ENCODE measurements at regions not wholly inside any gene's neighbourhood (a gene's known extent, or its start where the extent isn't known, plus 50 kb on each side); places are given as distances from the start of the nearest gene placed in this dataset.
"Not testable (repeated sequence)": the region's sequence is repeated elsewhere in the genome, so short reads cannot be mapped to it uniquely, and the experiment has no call there.

DNA sequence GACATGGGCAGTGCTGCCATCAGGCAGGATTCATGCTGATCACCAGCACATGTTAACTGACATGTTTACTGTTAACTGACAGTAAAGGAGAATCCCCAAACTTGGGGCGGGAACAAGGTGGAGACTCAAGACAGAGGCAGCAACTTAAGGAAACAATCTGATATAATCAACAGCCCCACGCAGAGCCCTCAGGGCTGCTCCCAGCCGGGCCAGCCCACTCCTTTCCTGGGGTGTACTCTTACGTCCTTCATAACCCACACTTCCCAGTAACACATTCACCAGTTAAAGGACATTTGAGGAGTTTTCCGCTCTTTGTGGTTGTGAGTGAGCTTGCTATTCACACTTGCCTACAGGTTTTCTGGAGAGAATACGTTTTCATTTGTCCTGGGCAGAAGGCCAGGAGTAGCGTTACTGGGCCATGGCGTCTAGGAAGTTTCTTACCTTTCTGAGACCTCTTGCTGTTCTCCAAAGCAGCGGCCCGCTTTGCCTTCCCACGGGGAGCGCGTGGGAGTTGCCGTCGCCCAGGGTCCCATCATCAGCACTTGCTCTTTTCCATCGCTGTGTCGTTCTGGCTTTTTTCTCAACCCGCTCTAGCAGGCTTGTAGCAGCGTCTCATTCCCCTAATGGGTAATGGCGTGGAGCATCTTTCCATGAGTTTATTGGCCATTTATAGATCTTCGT, 56.4 kb downstream of the FOXF2 start:
- no peaks in the 10 kb centered on the region for H3K36me3 Mint-ChIP-seq
- H3K27ac Mint-ChIP-seq = no peak overlapping the region
- H3K4me3 Mint-ChIP-seq = no peak overlapping the region
- peaks cover 23% of the 10 kb centered on the region for H3K27me3 Mint-ChIP-seq
- H3K9me3 Mint-ChIP-seq = peaks cover 7% of the 10 kb centered on the region
- H3K4me1 Mint-ChIP-seq = no peaks in the 10 kb centered on the region
- ATAC-seq = no peak

DNA sequence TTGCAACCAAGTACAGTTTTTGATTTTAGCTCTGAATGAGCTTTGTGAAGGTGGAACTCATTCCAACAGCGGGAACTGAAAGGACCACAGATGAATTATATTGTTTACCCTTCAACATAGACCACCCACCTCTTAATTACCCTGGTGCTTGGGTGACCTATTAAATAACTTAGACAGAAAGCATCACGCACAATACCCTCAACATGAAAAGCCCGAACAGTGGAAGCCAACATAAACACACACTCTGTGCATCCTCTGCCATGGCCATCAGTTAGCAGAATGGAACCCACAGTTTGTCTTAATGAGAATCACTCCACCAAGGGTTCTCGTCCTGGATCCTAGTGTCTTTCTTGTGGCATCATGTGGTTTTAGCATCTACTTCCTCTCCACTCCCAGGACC, 60.5 kb downstream of the FOXF2 start:
- H3K27ac Mint-ChIP-seq = no peak overlapping the region

GRCh38 chr6:1453024-1453423, 63.6 kb downstream of the FOXF2 start:
- Mint-ChIP-seq H3K27me3 (peaks cover 34% of the 10 kb centered on the region), H3K36me3 (no peaks in the 10 kb centered on the region), H3K4me3 (no peak overlapping the region), H3K4me1 (no peaks in the 10 kb centered on the region), H3K27ac (no peak overlapping the region), H3K9me3 (peaks cover 10% of the 10 kb centered on the region)
- ATAC-seq = no peak

More for the DNA sequence above, 60.5 kb downstream of the FOXF2 start:
- no peak for ATAC-seq
- peaks cover 10% of the 10 kb centered on the region for H3K9me3 Mint-ChIP-seq
- no peaks in the 10 kb centered on the region for H3K36me3 Mint-ChIP-seq
- H3K4me1 Mint-ChIP-seq = no peaks in the 10 kb centered on the region
- H3K4me3 Mint-ChIP-seq = no peak overlapping the region
- peaks cover 34% of the 10 kb centered on the region for H3K27me3 Mint-ChIP-seq

GRCh38 chr6:1456816-1457215, 67.4 kb downstream of the FOXF2 start:
- ATAC-seq, H3K27me3 Mint-ChIP-seq, H3K9me3 Mint-ChIP-seq, H3K27ac Mint-ChIP-seq, H3K36me3 Mint-ChIP-seq, H3K4me1 Mint-ChIP-seq, H3K4me3 Mint-ChIP-seq: not testable (repeated sequence)

- peaks cover 18% of the 10 kb centered on the region for H3K27me3 Mint-ChIP-seq
- peak; percentile 39 for ATAC-seq
- no peaks in the 10 kb centered on the region for H3K36me3 Mint-ChIP-seq
- H3K4me1 Mint-ChIP-seq = no peaks in the 10 kb centered on the region
- H3K9me3 Mint-ChIP-seq = no peaks in the 10 kb centered on the region
- H3K4me3 Mint-ChIP-seq = no peak overlapping the region
- no peak overlapping the region for H3K27ac Mint-ChIP-seq
These were observed 71.8 kb downstream of the FOXF2 start for GRCh38 chr6:1461207-1461606.

DNA sequence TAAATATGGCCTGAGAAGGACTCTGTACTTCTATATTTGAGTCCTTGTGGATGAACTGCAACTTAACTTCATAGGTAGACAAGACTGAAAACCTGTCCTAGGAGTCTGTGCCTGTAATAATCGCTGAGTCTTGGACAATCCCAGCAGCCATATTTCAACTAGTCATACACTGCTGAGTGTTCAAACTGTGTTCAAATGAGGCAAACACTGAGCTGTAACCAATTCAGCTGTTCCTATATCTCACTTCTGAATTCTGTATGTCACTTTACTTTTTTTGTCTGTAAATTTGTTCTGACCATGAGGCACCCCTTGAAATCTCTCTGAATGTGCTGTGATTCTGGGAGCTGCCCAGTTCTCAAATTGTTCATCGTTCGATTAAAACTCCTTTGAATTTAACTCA, 72.4 kb downstream of the FOXF2 start:
- no peaks in the 10 kb centered on the region for H3K36me3 Mint-ChIP-seq
- peaks cover 18% of the 10 kb centered on the region for H3K27me3 Mint-ChIP-seq
- no peaks in the 10 kb centered on the region for H3K4me1 Mint-ChIP-seq
- H3K4me3 Mint-ChIP-seq = no peak overlapping the region
- H3K27ac Mint-ChIP-seq = no peak overlapping the region
- no peak for ATAC-seq
- no peaks in the 10 kb centered on the region for H3K9me3 Mint-ChIP-seq

- no peak overlapping the region for H3K27ac Mint-ChIP-seq
- H3K4me1 Mint-ChIP-seq = peaks cover 6% of the 10 kb centered on the region
- no peak overlapping the region for H3K4me3 Mint-ChIP-seq
- peaks cover 27% of the 10 kb centered on the region for H3K27me3 Mint-ChIP-seq
- ATAC-seq = no peak
- no peaks in the 10 kb centered on the region for H3K36me3 Mint-ChIP-seq
- H3K9me3 Mint-ChIP-seq = no peaks in the 10 kb centered on the region
These were observed 73.9 kb downstream of the FOXF2 start for GRCh38 chr6:1463275-1463674.

DNA sequence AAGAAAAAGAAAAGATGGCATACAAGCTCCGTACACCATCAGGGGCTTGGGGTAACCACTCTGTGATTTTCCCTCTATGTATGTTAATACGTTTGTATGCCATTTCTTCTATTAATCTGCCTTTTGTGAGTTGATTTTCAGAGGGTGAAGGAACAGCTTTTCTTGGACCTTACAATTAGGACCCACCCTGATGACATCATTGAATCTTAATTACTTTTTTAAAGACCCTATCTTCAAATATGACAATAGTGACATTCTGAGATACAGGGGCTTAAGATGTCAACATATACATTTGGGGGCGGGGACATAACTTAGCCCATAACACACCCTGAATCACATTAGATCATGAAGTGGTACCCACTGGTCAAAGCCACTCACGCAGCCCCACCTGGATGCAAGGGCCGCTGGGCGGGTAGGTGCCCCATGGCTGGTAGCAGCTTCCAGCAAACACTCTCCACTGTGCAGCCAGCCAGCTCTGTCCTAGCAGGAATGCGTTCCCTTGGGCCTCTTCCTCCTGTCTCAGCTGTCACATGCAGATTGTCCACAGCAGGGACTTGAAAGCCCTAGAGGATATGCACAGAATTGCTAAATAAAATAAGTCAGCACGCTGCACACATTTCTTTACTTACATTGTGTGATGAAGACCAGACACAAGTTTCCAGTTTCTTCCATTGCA, 74.5 kb downstream of the FOXF2 start:
- H3K27ac Mint-ChIP-seq = no peak overlapping the region
- no peak for ATAC-seq

DNA sequence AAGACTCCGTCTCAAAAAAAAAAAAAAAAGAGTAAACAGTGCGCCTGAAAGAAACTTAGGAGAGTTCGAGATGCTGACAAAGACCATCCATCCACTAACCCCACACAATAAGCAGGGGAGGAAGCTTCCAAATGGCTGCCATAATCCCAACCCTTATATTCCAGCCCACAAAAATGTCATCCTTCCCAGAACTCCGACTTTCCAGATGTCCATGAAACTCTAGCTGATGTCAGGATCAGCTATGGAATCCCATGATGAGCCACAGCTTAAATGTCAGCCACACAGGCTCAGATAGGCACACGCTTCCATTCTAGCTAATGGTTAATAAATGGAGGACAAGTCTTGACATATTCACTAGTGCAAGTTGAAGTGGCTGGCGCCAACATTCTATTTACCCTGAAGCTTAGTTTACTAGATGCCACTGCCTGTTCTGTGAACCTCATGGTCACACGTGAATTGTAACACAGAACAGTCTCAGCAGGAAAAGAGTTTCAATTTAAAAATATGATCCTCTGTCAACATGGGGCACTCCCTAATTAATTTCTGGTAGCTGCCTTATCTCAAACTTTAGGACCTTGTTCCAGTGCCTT, 75.5 kb downstream of the FOXF2 start:
- H3K4me3 Mint-ChIP-seq = no peak overlapping the region

More for the DNA sequence above, 74.5 kb downstream of the FOXF2 start:
- peaks cover 28% of the 10 kb centered on the region for H3K27me3 Mint-ChIP-seq
- peaks cover 7% of the 10 kb centered on the region for H3K4me1 Mint-ChIP-seq
- H3K36me3 Mint-ChIP-seq = no peaks in the 10 kb centered on the region
- no peaks in the 10 kb centered on the region for H3K9me3 Mint-ChIP-seq
- no peak overlapping the region for H3K4me3 Mint-ChIP-seq

GRCh38 chr6:1468126-1468525, 78.8 kb downstream of the FOXF2 start:
- no peaks in the 10 kb centered on the region for H3K9me3 Mint-ChIP-seq
- peaks cover 25% of the 10 kb centered on the region for H3K4me1 Mint-ChIP-seq
- ATAC-seq = no peak
- peaks cover 68% of the 10 kb centered on the region for H3K27me3 Mint-ChIP-seq
- H3K36me3 Mint-ChIP-seq = no peaks in the 10 kb centered on the region
- no peak overlapping the region for H3K27ac Mint-ChIP-seq
- H3K4me3 Mint-ChIP-seq = no peak overlapping the region

More for the DNA sequence above, 75.5 kb downstream of the FOXF2 start:
- Mint-ChIP-seq H3K27ac (no peak overlapping the region), H3K27me3 (peaks cover 38% of the 10 kb centered on the region), H3K9me3 (no peaks in the 10 kb centered on the region), H3K4me1 (peaks cover 17% of the 10 kb centered on the region), H3K36me3 (no peaks in the 10 kb centered on the region)
- ATAC-seq = no peak

DNA sequence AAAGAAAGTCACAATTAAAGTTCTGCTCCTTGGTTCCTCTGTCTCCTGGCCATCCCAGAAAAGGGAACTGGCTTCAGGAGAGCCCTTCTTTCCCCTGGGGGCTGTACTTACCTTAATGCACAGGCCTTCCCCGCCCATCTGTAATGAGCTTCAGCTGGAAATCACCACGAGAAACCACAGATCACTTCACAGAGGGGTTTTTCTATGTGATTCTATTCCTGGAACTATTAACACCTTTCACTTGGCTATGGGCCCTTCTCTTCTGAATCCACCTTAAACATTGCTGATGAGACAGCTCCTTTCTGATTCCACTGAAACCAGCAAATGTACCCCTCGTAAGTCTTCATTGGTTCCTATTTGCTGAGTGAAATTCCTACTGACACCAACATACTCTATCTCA, 80.7 kb downstream of the FOXF2 start:
- Mint-ChIP-seq H3K9me3 (no peaks in the 10 kb centered on the region), H3K4me3 (no peak overlapping the region)
- peak; percentile 34 for ATAC-seq

GRCh38 chr6:1472643-1473042, 83.3 kb downstream of the FOXF2 start:
- H3K4me3 Mint-ChIP-seq = no peak overlapping the region
- peaks cover 56% of the 10 kb centered on the region for H3K27me3 Mint-ChIP-seq
- no peak overlapping the region for H3K27ac Mint-ChIP-seq
- H3K4me1 Mint-ChIP-seq = peaks cover 25% of the 10 kb centered on the region
- H3K36me3 Mint-ChIP-seq = no peaks in the 10 kb centered on the region
- no peak for ATAC-seq
- H3K9me3 Mint-ChIP-seq = peaks cover under 1% of the 10 kb centered on the region

More for the DNA sequence above, 80.7 kb downstream of the FOXF2 start:
- H3K4me1 Mint-ChIP-seq = peaks cover 25% of the 10 kb centered on the region
- H3K27ac Mint-ChIP-seq = no peak overlapping the region
- H3K36me3 Mint-ChIP-seq = no peaks in the 10 kb centered on the region
- peaks cover 59% of the 10 kb centered on the region for H3K27me3 Mint-ChIP-seq

- H3K27me3 Mint-ChIP-seq = peaks cover 51% of the 10 kb centered on the region
- peaks cover 4% of the 10 kb centered on the region for H3K9me3 Mint-ChIP-seq
- H3K4me1 Mint-ChIP-seq = peaks cover 20% of the 10 kb centered on the region
- H3K36me3 Mint-ChIP-seq = no peaks in the 10 kb centered on the region
- H3K27ac Mint-ChIP-seq = no peak overlapping the region
- no peak for ATAC-seq
- H3K4me3 Mint-ChIP-seq = no peak overlapping the region
These were observed 83.8 kb downstream of the FOXF2 start for GRCh38 chr6:1473166-1473565.

DNA sequence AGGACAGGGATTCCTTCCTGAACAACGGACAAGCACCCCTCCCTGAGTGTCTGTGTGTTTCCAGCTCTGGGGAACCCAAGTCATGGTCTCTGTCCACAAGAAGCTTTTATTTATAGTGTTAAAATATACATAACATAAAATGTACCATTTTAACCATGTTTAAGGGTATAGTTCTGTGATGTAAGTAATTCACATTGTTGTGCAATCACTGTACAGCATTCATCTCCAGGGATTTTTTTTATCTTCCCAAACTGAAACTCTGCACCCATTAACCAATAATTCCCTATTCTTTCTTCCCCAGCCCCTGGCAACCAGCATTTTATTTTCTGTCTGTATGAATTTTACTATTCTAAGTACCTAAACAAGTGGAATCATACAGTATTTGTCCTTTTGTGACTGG, 84.2 kb downstream of the FOXF2 start:
- H3K27me3 Mint-ChIP-seq = peaks cover 50% of the 10 kb centered on the region
- H3K36me3 Mint-ChIP-seq = no peaks in the 10 kb centered on the region
- peaks cover 9% of the 10 kb centered on the region for H3K9me3 Mint-ChIP-seq
- H3K27ac Mint-ChIP-seq = no peak overlapping the region
- H3K4me3 Mint-ChIP-seq = no peak overlapping the region
- ATAC-seq = no peak
- H3K4me1 Mint-ChIP-seq = peaks cover 18% of the 10 kb centered on the region

- H3K4me3 Mint-ChIP-seq = no peak overlapping the region
- H3K9me3 Mint-ChIP-seq = peaks cover 9% of the 10 kb centered on the region
- H3K27ac Mint-ChIP-seq = no peak overlapping the region
- peaks cover 46% of the 10 kb centered on the region for H3K27me3 Mint-ChIP-seq
- peaks cover 15% of the 10 kb centered on the region for H3K4me1 Mint-ChIP-seq
- H3K36me3 Mint-ChIP-seq = no peaks in the 10 kb centered on the region
- no peak for ATAC-seq
These were observed 84.8 kb downstream of the FOXF2 start for GRCh38 chr6:1474205-1474604.

- ATAC-seq = no peak
- Mint-ChIP-seq H3K27me3 (peaks cover 36% of the 10 kb centered on the region), H3K4me3 (no peak overlapping the region), H3K4me1 (peaks cover 5% of the 10 kb centered on the region), H3K27ac (no peak overlapping the region), H3K9me3 (peaks cover 9% of the 10 kb centered on the region), H3K36me3 (no peaks in the 10 kb centered on the region)
These were observed 85.8 kb downstream of the FOXF2 start for GRCh38 chr6:1475174-1475573.
